ENCODE measurements at regions not wholly inside any gene's neighbourhood (a gene's known extent, or its start where the extent isn't known, plus 50 kb on each side); places are given as distances from the start of the nearest gene placed in this dataset.

- ChIA-PET CTCF (no interaction called here), POLR2A (ENCODE audit: unreplicated experiment) (no interaction called here)
- intact Hi-C loops (cut with micrococcal nuclease; ENCODE audit: unreplicated experiment): no loop called here
- no peaks in the 10 kb centered on the region for H3K27me3 ChIP-seq (ENCODE audit: insufficient read depth, low read depth)
- no peak overlapping the region for H3K4me3 ChIP-seq
- H3K4me2 ChIP-seq: no peak overlapping the region
- H3K4me1 ChIP-seq (replicated peaks; ENCODE audit: insufficient read depth): no peaks in the 10 kb centered on the region
- no peak for DNase-seq
- no peaks in the 10 kb centered on the region for H4K20me1 ChIP-seq (ENCODE audit: insufficient read depth)
- no peaks in the 10 kb centered on the region for H3K36me3 ChIP-seq (ENCODE audit: low read depth)
- no peak overlapping the region for H2AFZ ChIP-seq
- no peak for TF ChIP-seq EZH2 (IDR thresholded peaks at IDR 0.05; ENCODE audit: low read depth)
- TF ChIP-seq, protein P1, sequence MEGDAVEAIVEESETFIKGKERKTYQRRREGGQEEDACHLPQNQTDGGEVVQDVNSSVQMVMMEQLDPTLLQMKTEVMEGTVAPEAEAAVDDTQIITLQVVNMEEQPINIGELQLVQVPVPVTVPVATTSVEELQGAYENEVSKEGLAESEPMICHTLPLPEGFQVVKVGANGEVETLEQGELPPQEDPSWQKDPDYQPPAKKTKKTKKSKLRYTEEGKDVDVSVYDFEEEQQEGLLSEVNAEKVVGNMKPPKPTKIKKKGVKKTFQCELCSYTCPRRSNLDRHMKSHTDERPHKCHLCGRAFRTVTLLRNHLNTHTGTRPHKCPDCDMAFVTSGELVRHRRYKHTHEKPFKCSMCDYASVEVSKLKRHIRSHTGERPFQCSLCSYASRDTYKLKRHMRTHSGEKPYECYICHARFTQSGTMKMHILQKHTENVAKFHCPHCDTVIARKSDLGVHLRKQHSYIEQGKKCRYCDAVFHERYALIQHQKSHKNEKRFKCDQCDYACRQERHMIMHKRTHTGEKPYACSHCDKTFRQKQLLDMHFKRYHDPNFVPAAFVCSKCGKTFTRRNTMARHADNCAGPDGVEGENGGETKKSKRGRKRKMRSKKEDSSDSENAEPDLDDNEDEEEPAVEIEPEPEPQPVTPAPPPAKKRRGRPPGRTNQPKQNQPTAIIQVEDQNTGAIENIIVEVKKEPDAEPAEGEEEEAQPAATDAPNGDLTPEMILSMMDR (conservative IDR thresholded peaks at IDR 0.05): no peak
- no peaks in the 10 kb centered on the region for H3K9me2 ChIP-seq (ENCODE audit: insufficient read depth)
- no peak overlapping the region for H3K27ac ChIP-seq
- H3K9me3 ChIP-seq (ENCODE audit: insufficient read depth, low read depth): no peaks in the 10 kb centered on the region
- no peaks in the 10 kb centered on the region for H3F3A ChIP-seq (ENCODE audit: insufficient read depth, low read depth)
- H3K79me2 ChIP-seq (ENCODE audit: low read depth): no peaks in the 10 kb centered on the region
- BruUV-seq (replicated peaks): no TSS peak
Observed at GRCh38 chrX:149120459-149120858, 384.6 kb downstream of the IDS start.

- intact Hi-C loops (cut with micrococcal nuclease; ENCODE audit: unreplicated experiment): no loop called here
- Histone ChIP-seq H3K4me1 (replicated peaks; ENCODE audit: insufficient read depth) (no peaks in the 10 kb centered on the region), H3K27ac (no peak overlapping the region), H3K36me3 (ENCODE audit: low read depth) (no peaks in the 10 kb centered on the region), H3K4me3 (no peak overlapping the region), H3K4me2 (no peak overlapping the region), H3K79me2 (ENCODE audit: low read depth) (no peaks in the 10 kb centered on the region), H4K20me1 (ENCODE audit: insufficient read depth) (no peaks in the 10 kb centered on the region), H2AFZ (no peak overlapping the region), H3K9me3 (ENCODE audit: insufficient read depth, low read depth) (no peaks in the 10 kb centered on the region), H3K27me3 (ENCODE audit: insufficient read depth, low read depth) (no peaks in the 10 kb centered on the region), H3F3A (ENCODE audit: insufficient read depth, low read depth) (no peaks in the 10 kb centered on the region), H3K9me2 (ENCODE audit: insufficient read depth) (no peaks in the 10 kb centered on the region)
- CTCF ChIA-PET: no interaction called here
- no TSS peak for BruUV-seq (replicated peaks)
- POLR2A ChIA-PET (ENCODE audit: unreplicated experiment): no interaction called here
- no peak for DNase-seq
- no peak for TF ChIP-seq EZH2 (IDR thresholded peaks at IDR 0.05; ENCODE audit: low read depth)
- TF ChIP-seq, protein P1 (conservative IDR thresholded peaks at IDR 0.05): no peak
Observed at GRCh38 chrX:149114874-149115273, 390.2 kb downstream of the IDS start.

DNA sequence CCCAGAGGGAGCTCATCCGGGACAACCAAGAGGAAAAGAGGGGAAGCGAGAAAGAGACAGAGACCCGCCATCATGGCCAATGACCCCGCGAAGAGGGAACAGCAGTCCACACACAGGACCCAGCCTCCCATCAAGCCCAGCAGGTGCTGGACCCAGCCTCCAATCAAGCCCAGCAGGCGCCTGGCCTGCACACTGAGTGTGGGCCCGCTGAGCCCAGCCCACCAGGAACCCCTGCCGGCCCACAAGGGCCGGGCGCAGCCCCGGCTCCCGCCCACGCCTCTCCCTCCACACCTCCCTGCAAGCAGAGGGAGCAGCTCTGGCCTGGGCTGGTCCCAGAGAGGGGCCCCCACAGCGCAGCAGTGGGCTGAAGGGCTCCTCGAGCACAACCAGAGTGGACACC lies 391.1 kb downstream of the IDS start:
- H3K4me1 ChIP-seq (replicated peaks; ENCODE audit: insufficient read depth): no peaks in the 10 kb centered on the region
- no peaks in the 10 kb centered on the region for H3K9me3 ChIP-seq (ENCODE audit: insufficient read depth, low read depth)
- H3K27ac ChIP-seq: no peak overlapping the region
- no peaks in the 10 kb centered on the region for H3F3A ChIP-seq (ENCODE audit: insufficient read depth, low read depth)
- ChIA-PET POLR2A (ENCODE audit: unreplicated experiment) (no interaction called here), CTCF (no interaction called here)
- no TSS peak for BruUV-seq (replicated peaks)
- H3K4me3 ChIP-seq: no peak overlapping the region
- H2AFZ ChIP-seq: no peak overlapping the region
- intact Hi-C loops (cut with micrococcal nuclease; ENCODE audit: unreplicated experiment): no loop called here
- DNase-seq: no peak
- no peak for TF ChIP-seq EZH2 (IDR thresholded peaks at IDR 0.05; ENCODE audit: low read depth)
- TF ChIP-seq, protein P1 (conservative IDR thresholded peaks at IDR 0.05): no peak
- no peaks in the 10 kb centered on the region for H3K36me3 ChIP-seq (ENCODE audit: low read depth)
- no peaks in the 10 kb centered on the region for H4K20me1 ChIP-seq (ENCODE audit: insufficient read depth)
- H3K4me2 ChIP-seq: no peak overlapping the region
- H3K79me2 ChIP-seq (ENCODE audit: low read depth): no peaks in the 10 kb centered on the region
- H3K9me2 ChIP-seq (ENCODE audit: insufficient read depth): no peaks in the 10 kb centered on the region
- H3K27me3 ChIP-seq (ENCODE audit: insufficient read depth, low read depth): no peaks in the 10 kb centered on the region

All from PC-9 (cell line).